H1 (cell line): ENCODE measurements at regions not wholly inside any gene's neighbourhood (a gene's known extent, or its start where the extent isn't known, plus 50 kb on each side); places are given as distances from the start of the nearest gene placed in this dataset.

Source experiments
- CBX5 ChIP-seq: fragments of 300-800, 300-1000 bp; sonication (generic); IDR thresholded peaks from 2 replicates; pipeline ENCODE4 v1.7.1; 2016; ENCODE audit warnings: antibody characterized with exemption, low read length, low read depth

DNA sequence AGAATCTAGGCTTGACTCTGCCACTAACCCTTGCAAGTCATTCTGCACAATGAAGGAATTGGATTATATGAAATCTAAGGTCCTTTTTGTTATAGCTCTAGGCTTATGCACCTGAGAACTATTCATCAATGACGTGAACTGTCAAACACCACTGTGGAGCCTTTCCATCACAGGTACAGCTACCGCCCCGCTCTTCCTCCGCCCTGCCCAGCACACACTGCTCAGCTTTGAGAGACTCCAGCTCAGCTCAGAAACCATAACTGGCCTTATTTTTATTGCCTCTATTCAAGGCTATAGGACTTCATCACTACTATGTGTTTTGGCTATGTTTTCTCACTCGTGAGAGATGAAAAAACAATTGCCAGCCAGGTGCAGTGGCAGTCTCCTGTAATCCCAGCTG lies 88.2 kb upstream of the RPL34 start (continued):
- TF ChIP-seq CBX5, result no peak
- TF ChIP-seq, all 59 proteins: peak for 0
